Right lobe of liver (tissue), 4 donors: ENCODE measurements at regions not wholly inside any gene's neighbourhood (a gene's known extent, or its start where the extent isn't known, plus 50 kb on each side); places are given as distances from the start of the nearest gene placed in this dataset.

Experiments
- CTCF ChIP-seq, 4 donors: fragments of 200-600 bp in 3 of 4; fragments of 450-650 bp in 1 of 4; IDR thresholded peaks; one replicate each; pipeline versions ENCODE4 v1.5.1 to v1.8.0; 2016 to 2022; ENCODE audit warnings: antibody characterized with exemption in 4 of 4, mild to moderate bottlenecking in 2 of 4
- POLR2A ChIP-seq: fragments of 450-650 bp; IDR thresholded peaks from one replicate; pipeline ENCODE4 v1.6.1; 2017; ENCODE audit warnings: antibody characterized with exemption, mild to moderate bottlenecking
- donor health status: DM: no; HTN: no; CAD: no.
- donor health status: DM: no; HTN: no; CAD: no.
- donor health status: DM: no; HTN: yes; CAD: no.

GRCh38 chr5:154694159-154694558 is 61.0 kb upstream of the LARP1 start:
- no peak for TF ChIP-seq CTCF (IDR thresholded peaks at IDR 0.05)
- no peak for TF ChIP-seq POLR2A
